Osteoblast (primary cell): ENCODE measurements at regions not wholly inside any gene's neighbourhood (a gene's known extent, or its start where the extent isn't known, plus 50 kb on each side); places are given as distances from the start of the nearest gene placed in this dataset.

Experiments
- DNase-seq: peaks from one replicate; pipeline ENCODE4 v3.0.0; 2011; ENCODE audit warnings: low spot score, mixed read lengths; ENCODE audit not compliant: insufficient read length; ENCODE audit errors: missing footprints
- H2AFZ ChIP-seq: 2 replicates; pipeline ENCODE4 v1.6.0; 2011; ENCODE audit warnings: mild to moderate bottlenecking, low read length
- H3K27ac ChIP-seq: 2 replicates; pipeline ENCODE4 v1.5.1; 2011; ENCODE audit warnings: mild to moderate bottlenecking, low read depth, low read length, moderate library complexity
- H3K27me3 ChIP-seq: 2 replicates; pipeline ENCODE4 v1.6.0; 2012; ENCODE audit warnings: mild to moderate bottlenecking, control low read depth, inconsistent platforms, low read length, moderate library complexity; ENCODE audit not compliant: insufficient read depth
- H3K36me3 ChIP-seq: 2 replicates; pipeline ENCODE4 v1.5.1; 2011; ENCODE audit warnings: mild to moderate bottlenecking, low read length, control low read depth, moderate library complexity; ENCODE audit not compliant: insufficient read depth
- H3K4me1 ChIP-seq: 2 replicates; pipeline ENCODE4 v1.5.1; 2011; ENCODE audit warnings: mild to moderate bottlenecking, low read length, control low read depth, moderate library complexity; ENCODE audit not compliant: insufficient read depth
- H3K4me2 ChIP-seq: 2 replicates; pipeline ENCODE4 v1.6.0; 2011; ENCODE audit warnings: mild to moderate bottlenecking, low read length; ENCODE audit not compliant: insufficient read depth
- H3K4me3 ChIP-seq: fragments of 200-600 bp; sonication (generic); 3 replicates; pipeline ENCODE4 v1.5.1; 2012; ENCODE audit warnings: mild to moderate bottlenecking, low read length, inconsistent platforms; ENCODE audit not compliant: insufficient read depth
- H3K79me2 ChIP-seq: 2 replicates; pipeline ENCODE4 v1.6.0; 2012; ENCODE audit warnings: mild to moderate bottlenecking, low read length, control low read depth, inconsistent platforms; ENCODE audit not compliant: insufficient read depth
- H3K9me3 ChIP-seq: 2 replicates; pipeline ENCODE4 v1.5.1; 2011; ENCODE audit warnings: low read depth, low read length, control low read depth
- H4K20me1 ChIP-seq: 2 replicates; pipeline ENCODE4 v1.6.0; 2012; ENCODE audit warnings: mild to moderate bottlenecking, low read length, control low read depth; ENCODE audit not compliant: insufficient read depth
- TF ChIP-seq, protein P1 (sequence below): IDR thresholded peaks from 2 replicates; pipeline ENCODE4 v1.5.1; 2011; ENCODE audit warnings: mild to moderate bottlenecking, low read depth, low read length, moderate library complexity; ENCODE audit errors: extremely low read depth

DNA sequence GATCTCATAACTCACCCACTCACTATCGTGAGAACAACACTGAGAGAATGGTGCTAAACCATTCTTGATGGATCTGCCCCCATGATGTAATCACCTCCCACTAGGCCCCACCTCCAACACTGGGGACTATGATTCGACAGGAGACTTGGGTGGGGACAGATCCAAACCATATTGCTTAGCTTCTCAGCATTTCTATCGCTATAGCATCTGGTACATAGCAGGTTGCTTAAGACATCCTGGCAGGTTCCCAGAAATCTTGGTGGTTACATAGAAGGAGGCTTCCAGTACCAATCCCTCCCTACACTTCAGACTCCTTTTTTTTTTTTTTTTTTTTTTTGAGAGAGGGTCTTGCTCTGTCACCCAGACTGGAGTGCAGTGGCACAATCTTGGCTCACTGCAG lies 487.8 kb downstream of the EDEM1 start:
- no peak overlapping the region for H2AFZ ChIP-seq
- no peaks in the 10 kb centered on the region for H3K79me2 ChIP-seq
- H3K4me2 ChIP-seq, result no peak overlapping the region
- DNase-seq, result no peak
- no peaks in the 10 kb centered on the region for H3K9me3 ChIP-seq
- H4K20me1 ChIP-seq, result no peaks in the 10 kb centered on the region
- no peaks in the 10 kb centered on the region for H3K4me1 ChIP-seq
- H3K27me3 ChIP-seq, result no peaks in the 10 kb centered on the region
- no peaks in the 10 kb centered on the region for H3K36me3 ChIP-seq
- H3K27ac ChIP-seq, result no peak overlapping the region
- no peak overlapping the region for H3K4me3 ChIP-seq
- TF ChIP-seq, protein P1, sequence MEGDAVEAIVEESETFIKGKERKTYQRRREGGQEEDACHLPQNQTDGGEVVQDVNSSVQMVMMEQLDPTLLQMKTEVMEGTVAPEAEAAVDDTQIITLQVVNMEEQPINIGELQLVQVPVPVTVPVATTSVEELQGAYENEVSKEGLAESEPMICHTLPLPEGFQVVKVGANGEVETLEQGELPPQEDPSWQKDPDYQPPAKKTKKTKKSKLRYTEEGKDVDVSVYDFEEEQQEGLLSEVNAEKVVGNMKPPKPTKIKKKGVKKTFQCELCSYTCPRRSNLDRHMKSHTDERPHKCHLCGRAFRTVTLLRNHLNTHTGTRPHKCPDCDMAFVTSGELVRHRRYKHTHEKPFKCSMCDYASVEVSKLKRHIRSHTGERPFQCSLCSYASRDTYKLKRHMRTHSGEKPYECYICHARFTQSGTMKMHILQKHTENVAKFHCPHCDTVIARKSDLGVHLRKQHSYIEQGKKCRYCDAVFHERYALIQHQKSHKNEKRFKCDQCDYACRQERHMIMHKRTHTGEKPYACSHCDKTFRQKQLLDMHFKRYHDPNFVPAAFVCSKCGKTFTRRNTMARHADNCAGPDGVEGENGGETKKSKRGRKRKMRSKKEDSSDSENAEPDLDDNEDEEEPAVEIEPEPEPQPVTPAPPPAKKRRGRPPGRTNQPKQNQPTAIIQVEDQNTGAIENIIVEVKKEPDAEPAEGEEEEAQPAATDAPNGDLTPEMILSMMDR, result no peak

DNA sequence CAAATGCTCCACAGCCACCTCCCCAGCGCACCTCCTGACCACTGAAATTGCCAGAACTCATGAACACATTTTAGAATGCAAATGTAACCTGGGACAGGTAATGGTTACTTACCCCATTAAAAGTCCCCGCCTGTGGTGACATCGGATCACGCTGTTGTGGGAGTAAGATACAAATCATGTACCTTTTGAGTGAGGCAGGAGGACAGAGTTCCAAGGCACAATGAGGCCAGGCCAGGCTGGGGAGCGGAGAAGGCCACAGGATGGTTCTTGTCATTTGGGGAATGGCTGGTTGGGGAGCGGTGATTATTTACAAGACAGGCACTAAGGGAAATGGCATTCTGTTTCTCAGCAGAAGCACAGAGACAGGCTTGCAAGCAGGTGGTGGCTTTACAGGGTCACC lies 490.0 kb downstream of the EDEM1 start:
- Histone ChIP-seq H3K4me2 (no peak overlapping the region), H3K4me3 (no peak overlapping the region), H2AFZ (no peak overlapping the region), H3K27me3 (no peaks in the 10 kb centered on the region), H4K20me1 (no peaks in the 10 kb centered on the region), H3K9me3 (no peaks in the 10 kb centered on the region), H3K79me2 (no peaks in the 10 kb centered on the region), H3K36me3 (no peaks in the 10 kb centered on the region), H3K4me1 (no peaks in the 10 kb centered on the region), H3K27ac (no peak overlapping the region)
- TF ChIP-seq, protein P1, result no peak
- no peak for DNase-seq

DNA sequence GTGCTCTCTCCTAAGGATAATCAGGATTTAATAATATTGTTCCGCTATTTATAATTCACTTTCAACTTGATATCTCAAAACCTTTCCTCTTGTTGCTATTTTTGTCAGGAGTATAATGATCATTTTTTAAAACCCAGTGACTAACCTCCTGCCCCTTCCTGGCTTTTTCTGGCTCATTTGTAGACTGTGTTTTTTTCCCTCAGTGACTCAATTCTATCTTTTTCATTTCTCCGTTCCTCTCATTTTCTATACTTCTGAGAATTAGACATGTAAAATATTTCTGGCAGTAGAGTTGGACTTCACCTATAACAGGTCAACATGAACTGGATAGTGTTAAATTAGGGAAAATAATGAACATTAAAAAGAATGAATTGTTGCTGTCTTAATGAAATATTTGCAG lies 490.7 kb downstream of the EDEM1 start:
- H4K20me1 ChIP-seq, result no peaks in the 10 kb centered on the region
- H3K4me3 ChIP-seq, result no peak overlapping the region
- no peak for DNase-seq
- TF ChIP-seq, protein P1, result no peak
- no peak overlapping the region for H2AFZ ChIP-seq
- no peaks in the 10 kb centered on the region for H3K9me3 ChIP-seq
- no peaks in the 10 kb centered on the region for H3K27me3 ChIP-seq
- H3K36me3 ChIP-seq, result no peaks in the 10 kb centered on the region
- no peak overlapping the region for H3K4me2 ChIP-seq
- H3K4me1 ChIP-seq, result no peaks in the 10 kb centered on the region
- no peaks in the 10 kb centered on the region for H3K79me2 ChIP-seq
- H3K27ac ChIP-seq, result no peak overlapping the region

DNA sequence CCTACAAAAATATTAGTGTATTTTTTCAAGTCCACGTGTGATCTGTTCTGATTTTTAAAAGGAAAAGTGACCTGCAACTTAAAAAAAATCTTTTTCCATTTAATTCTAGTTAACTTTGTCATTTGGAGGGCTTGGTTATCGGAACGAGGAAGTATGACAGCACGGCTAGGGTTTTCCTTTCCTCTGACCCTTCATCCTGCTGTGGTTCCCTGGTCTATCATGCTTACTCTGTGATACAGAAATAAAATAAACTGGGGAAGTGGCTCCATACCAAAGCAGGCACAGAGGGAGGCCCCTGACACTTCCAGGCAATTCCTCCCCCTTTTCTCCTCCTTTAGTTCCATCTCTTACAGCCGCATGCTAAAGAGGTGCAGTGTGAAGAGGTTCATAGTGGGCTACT lies 491.3 kb downstream of the EDEM1 start:
- Histone ChIP-seq H3K27ac (no peak overlapping the region), H3K36me3 (no peaks in the 10 kb centered on the region), H2AFZ (no peak overlapping the region), H3K79me2 (no peaks in the 10 kb centered on the region), H4K20me1 (no peaks in the 10 kb centered on the region), H3K4me1 (no peaks in the 10 kb centered on the region), H3K27me3 (no peaks in the 10 kb centered on the region), H3K9me3 (no peaks in the 10 kb centered on the region), H3K4me2 (no peak overlapping the region), H3K4me3 (no peak overlapping the region)
- TF ChIP-seq, protein P1, result no peak
- DNase-seq, result no peak
